B cell (primary cell): ENCODE measurements at regions not wholly inside any gene's neighbourhood (a gene's known extent, or its start where the extent isn't known, plus 50 kb on each side); places are given as distances from the start of the nearest gene placed in this dataset.

Source experiments
- ATAC-seq: fragments of 200-7000 bp; cut with Tn5 transposase; one replicate; pipeline ENCODE4 v1.10.0; 2021; ENCODE audit warnings: low read depth, mild to moderate bottlenecking, moderate number of reproducible peaks, moderate library complexity
- CTCF ChIA-PET: fragments of 350-600 bp; sonication (Branson Sonifier 250); formaldehyde crosslinking; loops from one replicate; lab custom pipeline; 2021; ENCODE audit warnings: antibody characterized with exemption, inconsistent platforms; lab: Charles Lee
- POLR2A ChIA-PET: fragments of 350-600 bp; sonication (Branson Sonifier 250); formaldehyde crosslinking; loops from one replicate; lab custom pipeline; 2021; ENCODE audit warnings: antibody characterized with exemption; lab: Charles Lee
- DNase-seq: peaks from one replicate; pipeline ENCODE4 v3.0.0; 2013
- H2AFZ ChIP-seq: 2 replicates; pipeline ENCODE4 v1.6.1; 2012; ENCODE audit warnings: mild to moderate bottlenecking, low read depth, low read length; ENCODE audit not compliant: insufficient read depth, poor library complexity, severe bottlenecking
- H3K27ac ChIP-seq, 2 donors: 1 replicate in 1 of 2; 2 replicates in 1 of 2; pipeline ENCODE4 v1.5.1; 2012 to 2013; ENCODE audit warnings: low read length in 2 of 2, mild to moderate bottlenecking in 2 of 2, moderate library complexity in 1 of 2
- H3K27me3 ChIP-seq, 4 experiments: fragments of 200-600 bp in 1 of 4; sonication (generic) in 1 of 4; replicated peaks in 1 of 4; 1 replicate in 2 of 4; 2 replicates in 2 of 4; pipeline versions ENCODE4 v1.6.1 to v1.7.0; 2013 to 2016; ENCODE audit warnings: low read length in 3 of 4, mild to moderate bottlenecking in 2 of 4, mixed read lengths in 1 of 4, moderate library complexity in 1 of 4; ENCODE audit not compliant: insufficient read depth in 4 of 4, control insufficient read depth in 3 of 4; ENCODE audit errors: control extremely low read depth in 1 of 4
- H3K36me3 ChIP-seq, 2 experiments: replicated peaks in 1 of 2; 1 replicate in 1 of 2; 2 replicates in 1 of 2; pipeline versions ENCODE4 v1.6.1 to v1.7.1; 2013; ENCODE audit warnings: low read length in 1 of 2; ENCODE audit not compliant: insufficient read depth in 2 of 2, control insufficient read depth in 1 of 2; ENCODE audit errors: control extremely low read depth in 1 of 2, extremely low read depth in 1 of 2
- H3K4me1 ChIP-seq, 2 donors: fragments of 200-600 bp in 1 of 2; sonication (generic) in 1 of 2; 1 replicate in 1 of 2; 2 replicates in 1 of 2; pipeline versions ENCODE4 v1.5.1 to v1.6.1; 2013 to 2017; ENCODE audit warnings: low read length in 2 of 2; ENCODE audit not compliant: control insufficient read depth in 2 of 2, insufficient read depth in 2 of 2
- H3K4me2 ChIP-seq: replicated peaks from 2 replicates; pipeline ENCODE3; 2012; ENCODE audit warnings: mild to moderate bottlenecking, low read depth, low read length; ENCODE audit not compliant: poor library complexity, severe bottlenecking
- H3K4me3 ChIP-seq, 5 experiments: fragments of 200-600 bp in 1 of 5; sonication (generic) in 1 of 5; 1 replicate in 3 of 5; 2 replicates in 2 of 5; pipeline versions ENCODE4 v1.5.1 to v1.7.0; 2011 to 2016; ENCODE audit warnings: low read length in 4 of 5, mild to moderate bottlenecking in 4 of 5, low read depth in 2 of 5, control low read depth in 1 of 5, moderate library complexity in 1 of 5; ENCODE audit not compliant: insufficient read depth in 1 of 5; ENCODE audit errors: control extremely low read depth in 1 of 5, extremely low read depth in 1 of 5
- H3K79me2 ChIP-seq: fragments of 200-600 bp; sonication (generic); one replicate; pipeline ENCODE4 v1.6.0; 2016; ENCODE audit warnings: low read length; ENCODE audit not compliant: control insufficient read depth, insufficient read depth
- H3K9ac ChIP-seq: fragments of 200-600 bp; sonication (generic); 2 replicates; pipeline ENCODE4 v1.6.1; 2017; ENCODE audit warnings: mild to moderate bottlenecking, low read length, moderate library complexity
- H3K9me3 ChIP-seq, 3 donors: one replicate each; pipeline versions ENCODE4 v1.6.1 to v1.7.1; 2013; ENCODE audit warnings: low read length in 2 of 3; ENCODE audit not compliant: control insufficient read depth in 2 of 3, insufficient read depth in 1 of 3; ENCODE audit errors: control extremely low read depth in 1 of 3
- H4K20me1 ChIP-seq: 2 replicates; pipeline ENCODE4 v1.6.0; 2012; ENCODE audit warnings: mild to moderate bottlenecking, low read length; ENCODE audit not compliant: insufficient read depth, control insufficient read depth, poor library complexity, severe bottlenecking
- H3K27ac Mint-ChIP-seq: one replicate; pipeline ENCODE4 v1.8.0; 2021; ENCODE audit warnings: mixed read lengths
- H3K27me3 Mint-ChIP-seq: one replicate; pipeline ENCODE4 v1.8.0; 2021; ENCODE audit warnings: mixed read lengths
- H3K4me1 Mint-ChIP-seq: one replicate; pipeline ENCODE4 v1.8.0; 2021; ENCODE audit warnings: mixed read lengths
- H3K4me3 Mint-ChIP-seq: one replicate; pipeline ENCODE4 v1.8.0; 2021; ENCODE audit warnings: mixed read lengths
- H3K9me3 Mint-ChIP-seq: one replicate; pipeline ENCODE4 v1.8.0; 2022; ENCODE audit warnings: mixed read lengths; ENCODE audit not compliant: insufficient read depth
- EZH2 ChIP-seq: IDR thresholded peaks from 2 replicates; pipeline ENCODE4 v1.6.1; 2012; ENCODE audit warnings: borderline replicate concordance, low read depth, mild to moderate bottlenecking, moderate library complexity, low read length; ENCODE audit not compliant: insufficient read depth, poor library complexity, severe bottlenecking
- WGBS: methylation state at CpG from one replicate; pipeline ENCODE4 v1.1.5; 2013; ENCODE audit warnings: missing lambda C conversion rate; ENCODE audit not compliant: insufficient coverage; 5-methylcytosine and 5-hydroxymethylcytosine counted together
- intact Hi-C: fragments of 100-400 bp; cut with micrococcal nuclease; formaldehyde crosslinking; loops from one replicate; pipeline ENCODE4 v1.10.0; 2022
- TF ChIP-seq, protein P1 (sequence below): fragments of 200-600 bp; IDR thresholded peaks from one replicate; pipeline ENCODE4 v1.8.0; 2022; ENCODE audit warnings: antibody characterized with exemption, mild to moderate bottlenecking

DNA sequence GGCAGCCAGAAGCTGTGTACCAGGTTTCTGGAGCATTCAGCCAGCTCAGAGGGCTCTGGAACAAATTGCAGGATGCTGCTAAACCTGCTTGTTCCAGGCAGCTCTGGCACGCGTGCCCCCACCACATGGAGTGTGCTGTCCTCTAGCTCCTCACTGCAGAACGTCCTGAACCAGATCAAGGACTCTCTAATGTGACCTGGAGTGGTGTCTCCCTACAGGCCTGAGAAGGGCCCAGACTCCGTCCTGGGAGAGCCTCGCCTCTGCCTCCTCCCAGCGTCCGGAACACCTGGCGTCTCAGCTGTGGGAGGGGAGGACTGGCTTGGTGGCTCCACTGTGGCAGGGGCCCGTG, 115.6 kb upstream of the GPC1 start:
- Histone ChIP-seq H3K36me3 (no peaks in the 10 kb centered on the region), H3K9ac (no peak overlapping the region), H3K27ac (no peak overlapping the region), H4K20me1 (no peaks in the 10 kb centered on the region), H2AFZ (no peak overlapping the region), H3K4me2 (no peak overlapping the region), H3K4me3 (no peak overlapping the region), H3K9me3 (no peaks in the 10 kb centered on the region), H3K4me1 (no peaks in the 10 kb centered on the region), H3K79me2 (no peaks in the 10 kb centered on the region), H3K27me3 (no peaks in the 10 kb centered on the region)
- Mint-ChIP-seq H3K27ac (no peak overlapping the region), H3K9me3 (no peaks in the 10 kb centered on the region), H3K4me3 (no peak overlapping the region), H3K4me1 (no peaks in the 10 kb centered on the region), H3K27me3 (peaks cover 9% of the 10 kb centered on the region)
- TF ChIP-seq EZH2, result no peak
- TF ChIP-seq, protein P1, sequence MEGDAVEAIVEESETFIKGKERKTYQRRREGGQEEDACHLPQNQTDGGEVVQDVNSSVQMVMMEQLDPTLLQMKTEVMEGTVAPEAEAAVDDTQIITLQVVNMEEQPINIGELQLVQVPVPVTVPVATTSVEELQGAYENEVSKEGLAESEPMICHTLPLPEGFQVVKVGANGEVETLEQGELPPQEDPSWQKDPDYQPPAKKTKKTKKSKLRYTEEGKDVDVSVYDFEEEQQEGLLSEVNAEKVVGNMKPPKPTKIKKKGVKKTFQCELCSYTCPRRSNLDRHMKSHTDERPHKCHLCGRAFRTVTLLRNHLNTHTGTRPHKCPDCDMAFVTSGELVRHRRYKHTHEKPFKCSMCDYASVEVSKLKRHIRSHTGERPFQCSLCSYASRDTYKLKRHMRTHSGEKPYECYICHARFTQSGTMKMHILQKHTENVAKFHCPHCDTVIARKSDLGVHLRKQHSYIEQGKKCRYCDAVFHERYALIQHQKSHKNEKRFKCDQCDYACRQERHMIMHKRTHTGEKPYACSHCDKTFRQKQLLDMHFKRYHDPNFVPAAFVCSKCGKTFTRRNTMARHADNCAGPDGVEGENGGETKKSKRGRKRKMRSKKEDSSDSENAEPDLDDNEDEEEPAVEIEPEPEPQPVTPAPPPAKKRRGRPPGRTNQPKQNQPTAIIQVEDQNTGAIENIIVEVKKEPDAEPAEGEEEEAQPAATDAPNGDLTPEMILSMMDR, result no peak
- ATAC-seq (no peak), DNase-seq (no peak)
- 76% methylated on average over 7 of the region's 9 CpGs for WGBS
- POLR2A ChIA-PET, result no interaction called here
- intact Hi-C loops, result no loop called here
- CTCF ChIA-PET, result no interaction called here

- Histone ChIP-seq H3K9ac (no peak overlapping the region), H3K9me3 (no peaks in the 10 kb centered on the region), H3K4me3 (no peak overlapping the region), H4K20me1 (no peaks in the 10 kb centered on the region), H3K27ac (no peak overlapping the region), H3K79me2 (no peaks in the 10 kb centered on the region), H2AFZ (no peak overlapping the region), H3K4me2 (no peak overlapping the region), H3K4me1 (no peaks in the 10 kb centered on the region), H3K36me3 (no peaks in the 10 kb centered on the region), H3K27me3 (no peaks in the 10 kb centered on the region)
- Mint-ChIP-seq H3K4me1 (no peaks in the 10 kb centered on the region), H3K4me3 (no peak overlapping the region), H3K27ac (no peak overlapping the region), H3K27me3 (peaks cover 9% of the 10 kb centered on the region), H3K9me3 (no peaks in the 10 kb centered on the region)
- ATAC-seq, result no peak
- TF ChIP-seq EZH2, result no peak
- TF ChIP-seq, protein P1, result no peak
- ChIA-PET CTCF (no interaction called here), POLR2A (no interaction called here)
- 62% methylated on average over 25 of the region's 25 CpGs for WGBS
- no peak for DNase-seq
- intact Hi-C loops, result no loop called here
These were observed 115.1 kb upstream of the GPC1 start for GRCh38 chr2:240320204-240320993.
